ENCODE measurements at regions not wholly inside any gene's neighbourhood (a gene's known extent, or its start where the extent isn't known, plus 50 kb on each side); places are given as distances from the start of the nearest gene placed in this dataset.

DNA sequence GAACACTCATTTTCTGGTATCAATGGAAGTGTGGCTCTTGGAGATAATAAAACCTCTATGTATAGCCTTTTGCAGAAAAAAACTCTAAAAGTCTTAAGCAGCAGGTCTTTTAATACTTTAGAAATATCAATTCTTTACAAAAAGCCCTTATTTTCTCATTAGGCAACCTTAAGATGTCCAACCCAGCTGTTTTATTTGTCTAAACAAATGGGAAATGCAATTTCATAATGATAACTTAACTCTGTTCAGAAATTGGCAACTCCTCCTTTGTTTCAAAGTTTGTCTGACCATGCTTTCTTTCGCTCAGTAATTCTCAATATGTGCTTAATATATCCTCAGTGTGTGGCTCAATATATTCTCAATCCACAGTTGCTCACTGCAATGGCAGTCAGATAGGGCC is 196.5 kb upstream of the VEGFC start:
- TF ChIP-seq, protein P1, sequence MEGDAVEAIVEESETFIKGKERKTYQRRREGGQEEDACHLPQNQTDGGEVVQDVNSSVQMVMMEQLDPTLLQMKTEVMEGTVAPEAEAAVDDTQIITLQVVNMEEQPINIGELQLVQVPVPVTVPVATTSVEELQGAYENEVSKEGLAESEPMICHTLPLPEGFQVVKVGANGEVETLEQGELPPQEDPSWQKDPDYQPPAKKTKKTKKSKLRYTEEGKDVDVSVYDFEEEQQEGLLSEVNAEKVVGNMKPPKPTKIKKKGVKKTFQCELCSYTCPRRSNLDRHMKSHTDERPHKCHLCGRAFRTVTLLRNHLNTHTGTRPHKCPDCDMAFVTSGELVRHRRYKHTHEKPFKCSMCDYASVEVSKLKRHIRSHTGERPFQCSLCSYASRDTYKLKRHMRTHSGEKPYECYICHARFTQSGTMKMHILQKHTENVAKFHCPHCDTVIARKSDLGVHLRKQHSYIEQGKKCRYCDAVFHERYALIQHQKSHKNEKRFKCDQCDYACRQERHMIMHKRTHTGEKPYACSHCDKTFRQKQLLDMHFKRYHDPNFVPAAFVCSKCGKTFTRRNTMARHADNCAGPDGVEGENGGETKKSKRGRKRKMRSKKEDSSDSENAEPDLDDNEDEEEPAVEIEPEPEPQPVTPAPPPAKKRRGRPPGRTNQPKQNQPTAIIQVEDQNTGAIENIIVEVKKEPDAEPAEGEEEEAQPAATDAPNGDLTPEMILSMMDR (IDR thresholded peaks at IDR 0.05) = no peak
- no peak for TF ChIP-seq POLR2A (IDR thresholded peaks at IDR 0.05)
